ENCODE measurements at regions not wholly inside any gene's neighbourhood (a gene's known extent, or its start where the extent isn't known, plus 50 kb on each side); places are given as distances from the start of the nearest gene placed in this dataset.
"Not testable (repeated sequence)": the region's sequence is repeated elsewhere in the genome, so short reads cannot be mapped to it uniquely, and the experiment has no call there.

DNA sequence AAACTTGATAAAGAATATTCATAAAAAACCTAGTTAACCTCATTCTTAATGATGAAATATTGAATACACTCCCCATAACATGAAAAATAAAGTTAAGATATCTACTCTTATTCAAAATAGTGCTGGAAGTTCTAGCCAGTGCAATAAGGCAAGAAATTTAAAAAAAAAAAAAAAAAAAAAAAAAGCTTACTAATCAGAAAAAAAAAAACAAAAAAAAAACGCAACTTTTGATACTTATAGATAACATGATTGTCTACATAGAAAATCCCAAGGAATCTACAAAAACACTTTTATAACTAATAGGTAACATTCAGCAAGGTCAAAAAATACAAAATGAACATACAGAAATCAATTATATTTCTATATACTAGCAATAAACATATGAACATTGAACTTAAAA, 515.6 kb downstream of the UQCRFS1 start:
- no peaks in the 10 kb centered on the region for H3K9me3 ChIP-seq
- H3K27me3 Mint-ChIP-seq, result peaks cover 0 to 6% of the 10 kb centered on the region in 2 donors
- H3K27ac ChIP-seq (ENCODE audit: low read length), result no peak overlapping the region
- H3K36me3 ChIP-seq (ENCODE audit: control insufficient read depth in 2 of 2, extremely low read depth in 1 of 2, insufficient read depth in 1 of 2, low read length in 1 of 2), result no peaks in the 10 kb centered on the region
- H3K4me1 ChIP-seq (ENCODE audit: control insufficient read depth in 1 of 2, extremely low read depth in 1 of 2, insufficient read depth in 2 of 2, low read length in 2 of 2), result no peaks in the 10 kb centered on the region
- no peaks in the 10 kb centered on the region for H3K9me3 Mint-ChIP-seq
- H3K27me3 ChIP-seq (replicated peaks in 1 of 2; ENCODE audit: control insufficient read depth in 2 of 2, extremely low read depth in 1 of 2, insufficient read depth in 2 of 2, low read length in 1 of 2), result no peaks in the 10 kb centered on the region
- POLR2A ChIA-PET, result no interaction called here
- no peak overlapping the region for H3K4me3 Mint-ChIP-seq
- no peaks in the 10 kb centered on the region for H3K36me3 Mint-ChIP-seq
- no CpG with 5 or more reads among the region's 1 CpG for WGBS (ENCODE audit: insufficient coverage)
- no peak overlapping the region for H3K4me3 ChIP-seq (ENCODE audit: control insufficient read depth in 1 of 2, extremely low read depth in 1 of 2, low read length in 1 of 2)
- H3K4me1 Mint-ChIP-seq, result no peaks in the 10 kb centered on the region
- DNase-seq (no peak), ATAC-seq (replicated peaks in 1 of 4) (no peak)
- CTCF ChIA-PET, result interaction anchor here in 1 of 2 donors (0.5 kb wide), 1 partner anchor 732 kb away, joined by 3 read pairs; no protein-coding TSS in a partner anchor
- H3K27ac Mint-ChIP-seq, result no peak overlapping the region

DNA sequence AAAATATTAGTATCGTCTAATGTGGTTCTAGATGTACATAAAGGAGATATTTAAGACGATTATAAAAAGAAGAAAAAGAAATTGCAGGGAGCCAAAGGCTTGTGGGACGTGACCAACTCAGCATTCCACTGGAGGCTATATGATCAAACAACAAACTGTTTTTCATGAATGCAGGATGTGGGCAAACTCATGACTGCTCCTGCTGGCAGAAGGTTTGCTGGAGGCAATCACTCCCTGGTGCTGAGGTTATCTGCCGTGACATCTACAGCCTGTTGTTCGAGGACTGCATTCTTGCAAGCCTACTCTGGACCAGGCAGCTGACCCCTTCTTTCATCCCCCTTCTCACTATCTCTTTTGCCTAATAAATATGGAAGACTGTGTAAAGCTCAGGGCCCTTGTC, 518.1 kb downstream of the UQCRFS1 start:
- Mint-ChIP-seq H3K36me3 (no peaks in the 10 kb centered on the region), H3K4me1 (no peaks in the 10 kb centered on the region), H3K9me3 (no peaks in the 10 kb centered on the region), H3K27me3 (peaks cover 4 to 6% of the 10 kb centered on the region in 2 donors), H3K4me3 (no peak overlapping the region), H3K27ac (no peak overlapping the region)
- H3K9me3 ChIP-seq, result no peaks in the 10 kb centered on the region
- no peak overlapping the region for H3K4me3 ChIP-seq (ENCODE audit: control insufficient read depth in 1 of 2, extremely low read depth in 1 of 2, low read length in 1 of 2)
- H3K27me3 ChIP-seq (replicated peaks in 1 of 2; ENCODE audit: control insufficient read depth in 2 of 2, extremely low read depth in 1 of 2, insufficient read depth in 2 of 2, low read length in 1 of 2), result no peaks in the 10 kb centered on the region
- no peaks in the 10 kb centered on the region for H3K36me3 ChIP-seq (ENCODE audit: control insufficient read depth in 2 of 2, extremely low read depth in 1 of 2, insufficient read depth in 1 of 2, low read length in 1 of 2)
- POLR2A ChIA-PET, result no interaction called here
- DNase-seq (no peak), ATAC-seq (replicated peaks in 1 of 4) (no peak)
- WGBS (ENCODE audit: insufficient coverage), result 58% methylated on average over 2 of the region's 5 CpGs
- CTCF ChIA-PET, result no interaction called here
- no peak overlapping the region for H3K27ac ChIP-seq (ENCODE audit: low read length)
- no peaks in the 10 kb centered on the region for H3K4me1 ChIP-seq (ENCODE audit: control insufficient read depth in 1 of 2, extremely low read depth in 1 of 2, insufficient read depth in 2 of 2, low read length in 2 of 2)

DNA sequence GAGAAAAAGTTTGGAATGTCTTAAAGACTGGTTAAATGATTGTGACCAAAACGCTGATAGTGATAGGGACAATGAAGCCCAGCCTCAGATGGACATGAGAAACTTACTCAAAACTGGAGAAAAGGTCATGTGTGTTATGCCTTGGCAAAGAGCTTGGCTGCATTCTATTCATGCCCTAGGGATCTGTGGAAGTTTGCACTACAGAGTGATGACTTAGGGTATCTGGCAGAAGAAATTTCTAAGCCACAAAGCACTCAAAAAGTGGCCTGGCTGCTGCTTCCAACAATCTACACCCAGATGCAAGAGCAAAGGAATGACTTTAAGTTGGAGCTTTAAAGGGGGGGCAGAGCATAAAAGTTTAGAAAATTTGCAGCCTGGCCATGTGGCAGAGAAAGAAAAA, 521.3 kb downstream of the UQCRFS1 start:
- Mint-ChIP-seq H3K36me3 (no peaks in the 10 kb centered on the region), H3K9me3 (no peaks in the 10 kb centered on the region), H3K4me3 (no peak overlapping the region), H3K27me3 (peaks cover 6 to 11% of the 10 kb centered on the region in 2 donors), H3K27ac (no peak overlapping the region), H3K4me1 (peaks cover 0 to under 1% (median 0%) of the 10 kb centered on the region in 3 donors)
- no peaks in the 10 kb centered on the region for H3K36me3 ChIP-seq (ENCODE audit: control insufficient read depth in 2 of 2, extremely low read depth in 1 of 2, insufficient read depth in 1 of 2, low read length in 1 of 2)
- no peak overlapping the region for H3K27ac ChIP-seq (ENCODE audit: low read length)
- ATAC-seq (replicated peaks in 1 of 4) (no peak), DNase-seq (no peak)
- H3K4me3 ChIP-seq (ENCODE audit: control insufficient read depth in 1 of 2, extremely low read depth in 1 of 2, low read length in 1 of 2), result no peak overlapping the region
- no peaks in the 10 kb centered on the region for H3K27me3 ChIP-seq (replicated peaks in 1 of 2; ENCODE audit: control insufficient read depth in 2 of 2, extremely low read depth in 1 of 2, insufficient read depth in 2 of 2, low read length in 1 of 2)
- ChIA-PET POLR2A (no interaction called here), CTCF (no interaction called here)
- no CpG with 5 or more reads among the region's 1 CpG for WGBS (ENCODE audit: insufficient coverage)
- H3K9me3 ChIP-seq, result no peaks in the 10 kb centered on the region
- H3K4me1 ChIP-seq (ENCODE audit: control insufficient read depth in 1 of 2, extremely low read depth in 1 of 2, insufficient read depth in 2 of 2, low read length in 2 of 2), result no peaks in the 10 kb centered on the region

DNA sequence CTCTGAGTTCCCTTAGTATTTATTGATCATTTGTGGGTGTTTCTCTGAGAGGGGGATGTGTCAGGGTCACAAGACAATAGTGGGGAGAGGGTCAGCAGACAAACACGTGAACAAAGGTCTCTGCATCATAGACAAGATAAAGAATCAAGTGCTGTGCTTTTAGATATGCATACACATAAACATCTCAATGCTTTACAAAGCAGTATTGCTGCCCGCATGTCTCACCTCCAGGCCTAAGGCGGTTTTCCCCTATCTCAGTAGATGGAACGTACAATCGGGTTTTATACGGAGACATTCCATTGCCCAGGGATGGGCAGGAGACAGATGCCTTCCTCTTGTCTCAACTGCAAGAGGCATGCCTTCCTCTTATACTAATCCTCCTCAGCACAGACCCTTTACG, 523.5 kb downstream of the UQCRFS1 start:
- WGBS (ENCODE audit: insufficient coverage), result no CpG with 5 or more reads among the region's 7 CpGs
- DNase-seq; POLR2A ChIA-PET; H3K9me3 ChIP-seq; CTCF ChIA-PET; H3K4me3 ChIP-seq (ENCODE audit: control insufficient read depth in 1 of 2, extremely low read depth in 1 of 2, low read length in 1 of 2); H3K27ac Mint-ChIP-seq; H3K4me3 Mint-ChIP-seq; ATAC-seq (replicated peaks in 1 of 4); H3K27ac ChIP-seq (ENCODE audit: low read length); H3K4me1 Mint-ChIP-seq; H3K27me3 ChIP-seq (replicated peaks in 1 of 2; ENCODE audit: control insufficient read depth in 2 of 2, extremely low read depth in 1 of 2, insufficient read depth in 2 of 2, low read length in 1 of 2); H3K4me1 ChIP-seq (ENCODE audit: control insufficient read depth in 1 of 2, extremely low read depth in 1 of 2, insufficient read depth in 2 of 2, low read length in 2 of 2); H3K9me3 Mint-ChIP-seq; H3K36me3 ChIP-seq (ENCODE audit: control insufficient read depth in 2 of 2, extremely low read depth in 1 of 2, insufficient read depth in 1 of 2, low read length in 1 of 2); H3K36me3 Mint-ChIP-seq: not testable (repeated sequence)
- H3K27me3 Mint-ChIP-seq, result peaks cover 2 to 14% of the 10 kb centered on the region in 2 donors

DNA sequence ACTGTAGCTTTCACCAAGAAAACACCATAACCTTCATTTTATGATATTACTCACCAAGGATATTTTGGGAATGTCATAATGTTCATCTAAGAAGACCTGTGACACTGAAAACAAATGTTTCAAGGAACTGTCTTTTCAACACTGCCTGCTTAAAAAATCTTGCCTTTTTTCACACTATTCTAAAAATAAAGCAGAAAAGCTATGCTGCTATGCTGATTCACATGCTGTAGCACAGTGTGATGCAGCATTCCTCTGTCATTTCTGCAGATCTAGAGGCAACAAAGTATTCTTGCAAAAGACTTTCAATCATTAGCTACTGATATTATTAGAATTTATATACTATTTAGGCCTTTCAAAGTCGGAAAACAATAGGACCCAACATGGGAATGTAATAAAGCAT, 525.7 kb downstream of the UQCRFS1 start:
- Mint-ChIP-seq H3K9me3 (peaks cover 0 to 4% (median 0%) of the 10 kb centered on the region in 3 donors), H3K4me1 (peaks cover 0 to 2% (median 0%) of the 10 kb centered on the region in 3 donors), H3K4me3 (no peak overlapping the region), H3K36me3 (no peaks in the 10 kb centered on the region), H3K27me3 (peaks cover 0 to 18% of the 10 kb centered on the region in 2 donors), H3K27ac (no peak overlapping the region)
- peaks cover 0 to 2% of the 10 kb centered on the region in 2 experiments for H3K4me1 ChIP-seq (ENCODE audit: control insufficient read depth in 1 of 2, extremely low read depth in 1 of 2, insufficient read depth in 2 of 2, low read length in 2 of 2)
- WGBS (ENCODE audit: insufficient coverage), result no CpG with 5 or more reads among the region's 1 CpG
- H3K4me3 ChIP-seq (ENCODE audit: control insufficient read depth in 1 of 2, extremely low read depth in 1 of 2, low read length in 1 of 2), result no peak overlapping the region
- H3K27ac ChIP-seq (ENCODE audit: low read length), result no peak overlapping the region
- POLR2A ChIA-PET, result no interaction called here
- DNase-seq (no peak), ATAC-seq (replicated peaks in 1 of 4) (no peak)
- no peaks in the 10 kb centered on the region for H3K27me3 ChIP-seq (replicated peaks in 1 of 2; ENCODE audit: control insufficient read depth in 2 of 2, extremely low read depth in 1 of 2, insufficient read depth in 2 of 2, low read length in 1 of 2)
- H3K9me3 ChIP-seq, result no peaks in the 10 kb centered on the region
- H3K36me3 ChIP-seq (ENCODE audit: control insufficient read depth in 2 of 2, extremely low read depth in 1 of 2, insufficient read depth in 1 of 2, low read length in 1 of 2), result no peaks in the 10 kb centered on the region
- CTCF ChIA-PET, result no interaction called here

DNA sequence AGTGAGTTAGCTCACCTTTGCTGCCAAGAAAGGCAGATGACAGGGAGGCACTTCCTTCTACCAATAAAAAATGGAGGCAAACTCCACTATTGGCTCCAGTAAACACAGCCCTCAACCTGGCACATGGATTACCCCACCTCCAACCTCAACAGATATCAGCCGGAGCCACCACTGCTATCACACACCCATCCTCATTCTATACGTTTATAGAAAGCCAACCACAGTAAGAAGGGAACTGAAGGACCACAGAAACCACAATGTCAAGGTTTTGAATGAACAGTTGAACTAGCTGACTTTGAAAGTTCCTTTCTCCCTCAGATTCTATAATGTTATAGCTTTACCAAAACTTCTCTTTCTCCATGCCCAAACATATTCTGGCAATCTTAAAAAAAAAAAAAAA, 526.2 kb downstream of the UQCRFS1 start:
- CTCF ChIA-PET, result interaction anchor here in 1 of 2 donors (0.7 kb wide), 1 partner anchor 28 kb away, joined by 3 read pairs; no protein-coding TSS in a partner anchor

DNA sequence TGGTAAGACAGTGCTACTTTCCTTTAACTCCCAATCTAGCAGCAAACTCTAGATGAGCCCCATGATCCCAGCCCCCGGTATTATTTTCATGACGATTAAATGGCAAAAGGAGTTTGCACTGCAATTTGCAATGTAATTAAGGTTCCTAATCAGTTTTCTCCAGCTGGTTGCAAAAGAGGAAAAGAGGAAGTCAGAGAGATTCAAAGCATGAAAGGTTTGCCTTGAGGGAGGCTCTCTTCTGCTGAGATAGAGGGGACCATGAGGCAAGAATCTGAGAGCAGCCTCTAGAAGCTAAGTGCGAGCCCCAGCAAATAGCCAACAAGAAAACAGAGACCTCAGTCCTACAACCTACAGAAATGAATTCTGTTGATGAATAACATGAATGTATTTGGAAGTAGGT, 527.1 kb downstream of the UQCRFS1 start:
- Histone ChIP-seq H3K27ac (ENCODE audit: low read length) (no peak overlapping the region), H3K4me1 (ENCODE audit: control insufficient read depth in 1 of 2, extremely low read depth in 1 of 2, insufficient read depth in 2 of 2, low read length in 2 of 2) (peaks cover 0 to 2% of the 10 kb centered on the region in 2 experiments), H3K36me3 (ENCODE audit: control insufficient read depth in 2 of 2, extremely low read depth in 1 of 2, insufficient read depth in 1 of 2, low read length in 1 of 2) (no peaks in the 10 kb centered on the region), H3K9me3 (no peaks in the 10 kb centered on the region), H3K4me3 (ENCODE audit: control insufficient read depth in 1 of 2, extremely low read depth in 1 of 2, low read length in 1 of 2) (no peak overlapping the region), H3K27me3 (replicated peaks in 1 of 2; ENCODE audit: control insufficient read depth in 2 of 2, extremely low read depth in 1 of 2, insufficient read depth in 2 of 2, low read length in 1 of 2) (no peaks in the 10 kb centered on the region)
- no peak overlapping the region for H3K4me3 Mint-ChIP-seq
- ATAC-seq (replicated peaks in 1 of 4) (no peak), DNase-seq (no peak)
- peaks cover 0 to 2% (median 0%) of the 10 kb centered on the region in 3 donors for H3K4me1 Mint-ChIP-seq
- H3K9me3 Mint-ChIP-seq, result peaks cover 0 to 4% (median 0%) of the 10 kb centered on the region in 3 donors
- peaks cover 0 to 18% of the 10 kb centered on the region in 2 donors for H3K27me3 Mint-ChIP-seq
- ChIA-PET CTCF (no interaction called here), POLR2A (no interaction called here)
- H3K36me3 Mint-ChIP-seq, result no peaks in the 10 kb centered on the region
- 80% methylated on average over 1 of the region's 3 CpGs for WGBS (ENCODE audit: insufficient coverage)
- no peak overlapping the region for H3K27ac Mint-ChIP-seq

More for the DNA sequence above, 526.2 kb downstream of the UQCRFS1 start:
- H3K4me1 ChIP-seq (ENCODE audit: control insufficient read depth in 1 of 2, extremely low read depth in 1 of 2, insufficient read depth in 2 of 2, low read length in 2 of 2), result peaks cover 0 to 2% of the 10 kb centered on the region in 2 experiments
- WGBS (ENCODE audit: insufficient coverage), result 5% methylated on average over 2 of the region's 2 CpGs
- Mint-ChIP-seq H3K9me3 (peaks cover 0 to 4% (median 0%) of the 10 kb centered on the region in 3 donors), H3K27ac (no peak overlapping the region), H3K4me1 (peaks cover 0 to 2% (median 0%) of the 10 kb centered on the region in 3 donors), H3K27me3 (peaks cover 0 to 18% of the 10 kb centered on the region in 2 donors), H3K36me3 (no peaks in the 10 kb centered on the region), H3K4me3 (no peak overlapping the region)
- ATAC-seq (replicated peaks in 1 of 4), result no peak
- H3K4me3 ChIP-seq (ENCODE audit: control insufficient read depth in 1 of 2, extremely low read depth in 1 of 2, low read length in 1 of 2), result no peak overlapping the region
- no peaks in the 10 kb centered on the region for H3K27me3 ChIP-seq (replicated peaks in 1 of 2; ENCODE audit: control insufficient read depth in 2 of 2, extremely low read depth in 1 of 2, insufficient read depth in 2 of 2, low read length in 1 of 2)
- no peaks in the 10 kb centered on the region for H3K9me3 ChIP-seq
- no peaks in the 10 kb centered on the region for H3K36me3 ChIP-seq (ENCODE audit: control insufficient read depth in 2 of 2, extremely low read depth in 1 of 2, insufficient read depth in 1 of 2, low read length in 1 of 2)
- POLR2A ChIA-PET, result no interaction called here
- H3K27ac ChIP-seq (ENCODE audit: low read length), result no peak overlapping the region
- no peak for DNase-seq
